ENCODE measurements at regions not wholly inside any gene's neighbourhood (a gene's known extent, or its start where the extent isn't known, plus 50 kb on each side); places are given as distances from the start of the nearest gene placed in this dataset.

GRCh38 chr13:105389373-105389772 is 1146.1 kb downstream of the EFNB2 start:
- TF ChIP-seq KDM1A (IDR thresholded peaks at IDR 0.05; ENCODE audit: borderline replicate concordance, low read length): no peak
- TF ChIP-seq CTCF (IDR thresholded peaks at IDR 0.05; ENCODE audit: control extremely low read depth in 1 of 3, insufficient read depth in 1 of 3, low read depth in 1 of 3, low read length in 3 of 3): no peak
- no peak for TF ChIP-seq FOSL1 (IDR thresholded peaks at IDR 0.05; ENCODE audit: insufficient read depth, low read depth, low read length)
- TF ChIP-seq HDAC6 (IDR thresholded peaks at IDR 0.05; ENCODE audit: low read depth, low read length): no peak
- no peak for TF ChIP-seq POLR2A (IDR thresholded peaks at IDR 0.05; ENCODE audit: control extremely low read depth in 1 of 2, low read depth in 2 of 2, low read length in 2 of 2)
- no peak for TF ChIP-seq CBX8 (IDR thresholded peaks at IDR 0.05; ENCODE audit: borderline replicate concordance, low read depth, low read length)
- no peak for TF ChIP-seq JUN (IDR thresholded peaks at IDR 0.05; ENCODE audit: low read depth, low read length)
- no peak for TF ChIP-seq SUZ12 (IDR thresholded peaks at IDR 0.05; ENCODE audit: low read length)
- TF ChIP-seq SIN3A (conservative IDR thresholded peaks at IDR 0.05 in 1 of 2, IDR thresholded peaks at IDR 0.05 in 1 of 2; ENCODE audit: low read depth in 1 of 2, low read length in 2 of 2): no peak
- TF ChIP-seq TAF1 (IDR thresholded peaks at IDR 0.05; ENCODE audit: low read depth, low read length): no peak
- TF ChIP-seq CEBPB (IDR thresholded peaks at IDR 0.05; ENCODE audit: low read depth, low read length): no peak
